ENCODE measurements at regions not wholly inside any gene's neighbourhood (a gene's known extent, or its start where the extent isn't known, plus 50 kb on each side); places are given as distances from the start of the nearest gene placed in this dataset.
"Not testable (repeated sequence)": the region's sequence is repeated elsewhere in the genome, so short reads cannot be mapped to it uniquely, and the experiment has no call there.

- no peak overlapping the region for H3K4me3 ChIP-seq (ENCODE audit: low read depth, low read length)
- TF ChIP-seq CTCF (conservative IDR thresholded peaks at IDR 0.05; ENCODE audit: low read depth, low read length) = no peak
- DNase-seq (ENCODE audit: low read depth) = no peak
These were observed 555.0 kb upstream of the RBFOX1 start for GRCh38 chr16:6777624-6778023.

- TF ChIP-seq CTCF (conservative IDR thresholded peaks at IDR 0.05; ENCODE audit: low read depth, low read length) = no peak
- H3K4me3 ChIP-seq (ENCODE audit: low read depth, low read length) = no peak overlapping the region
- no peak for DNase-seq (ENCODE audit: low read depth)
These were observed 556.9 kb upstream of the RBFOX1 start for GRCh38 chr16:6775712-6776111.

GRCh38 chr16:6771956-6772355 is 560.7 kb upstream of the RBFOX1 start:
- DNase-seq (ENCODE audit: low read depth) = no peak
- no peak overlapping the region for H3K4me3 ChIP-seq (ENCODE audit: low read depth, low read length)
- TF ChIP-seq CTCF (conservative IDR thresholded peaks at IDR 0.05; ENCODE audit: low read depth, low read length) = no peak

- no peak overlapping the region for H3K4me3 ChIP-seq (ENCODE audit: low read depth, low read length)
- no peak for TF ChIP-seq CTCF (conservative IDR thresholded peaks at IDR 0.05; ENCODE audit: low read depth, low read length)
- DNase-seq (ENCODE audit: low read depth) = no peak
These were observed 579.1 kb upstream of the RBFOX1 start for GRCh38 chr16:6753553-6753952.

- no peak for TF ChIP-seq CTCF (conservative IDR thresholded peaks at IDR 0.05; ENCODE audit: low read depth, low read length)
- no peak for DNase-seq (ENCODE audit: low read depth)
- H3K4me3 ChIP-seq (ENCODE audit: low read depth, low read length) = no peak overlapping the region
These were observed 581.5 kb upstream of the RBFOX1 start for GRCh38 chr16:6751191-6751590.

GRCh38 chr16:6749698-6750097 is 582.9 kb upstream of the RBFOX1 start:
- no peak for TF ChIP-seq CTCF (conservative IDR thresholded peaks at IDR 0.05; ENCODE audit: low read depth, low read length)
- H3K4me3 ChIP-seq (ENCODE audit: low read depth, low read length) = no peak overlapping the region
- DNase-seq (ENCODE audit: low read depth) = no peak

GRCh38 chr16:6736302-6736701 is 596.3 kb upstream of the RBFOX1 start:
- DNase-seq (ENCODE audit: low read depth); H3K4me3 ChIP-seq (ENCODE audit: low read depth, low read length): not testable (repeated sequence)

- H3K4me3 ChIP-seq (ENCODE audit: low read depth, low read length) = no peak overlapping the region
- TF ChIP-seq CTCF (conservative IDR thresholded peaks at IDR 0.05; ENCODE audit: low read depth, low read length) = no peak
- DNase-seq (ENCODE audit: low read depth) = no peak
These were observed 597.0 kb upstream of the RBFOX1 start for GRCh38 chr16:6735631-6736030.
